ENCODE measurements at regions not wholly inside any gene's neighbourhood (a gene's known extent, or its start where the extent isn't known, plus 50 kb on each side); places are given as distances from the start of the nearest gene placed in this dataset.

GRCh38 chr3:95750097-95750496 is 1064.3 kb upstream of the EPHA6 start:
- no peak for TF ChIP-seq CTCF (IDR thresholded peaks at IDR 0.05)
- no peak for TF ChIP-seq POLR2A (IDR thresholded peaks at IDR 0.05)
